HG03196 (cell line): ENCODE measurements at regions not wholly inside any gene's neighbourhood (a gene's known extent, or its start where the extent isn't known, plus 50 kb on each side); places are given as distances from the start of the nearest gene placed in this dataset.

Experiments used
- ATAC-seq: cut with Tn5 transposase; IDR thresholded peaks from one replicate; pipeline ENCODE4 v1.9.1; 2021; ENCODE audit not compliant: unreplicated experiment

DNA sequence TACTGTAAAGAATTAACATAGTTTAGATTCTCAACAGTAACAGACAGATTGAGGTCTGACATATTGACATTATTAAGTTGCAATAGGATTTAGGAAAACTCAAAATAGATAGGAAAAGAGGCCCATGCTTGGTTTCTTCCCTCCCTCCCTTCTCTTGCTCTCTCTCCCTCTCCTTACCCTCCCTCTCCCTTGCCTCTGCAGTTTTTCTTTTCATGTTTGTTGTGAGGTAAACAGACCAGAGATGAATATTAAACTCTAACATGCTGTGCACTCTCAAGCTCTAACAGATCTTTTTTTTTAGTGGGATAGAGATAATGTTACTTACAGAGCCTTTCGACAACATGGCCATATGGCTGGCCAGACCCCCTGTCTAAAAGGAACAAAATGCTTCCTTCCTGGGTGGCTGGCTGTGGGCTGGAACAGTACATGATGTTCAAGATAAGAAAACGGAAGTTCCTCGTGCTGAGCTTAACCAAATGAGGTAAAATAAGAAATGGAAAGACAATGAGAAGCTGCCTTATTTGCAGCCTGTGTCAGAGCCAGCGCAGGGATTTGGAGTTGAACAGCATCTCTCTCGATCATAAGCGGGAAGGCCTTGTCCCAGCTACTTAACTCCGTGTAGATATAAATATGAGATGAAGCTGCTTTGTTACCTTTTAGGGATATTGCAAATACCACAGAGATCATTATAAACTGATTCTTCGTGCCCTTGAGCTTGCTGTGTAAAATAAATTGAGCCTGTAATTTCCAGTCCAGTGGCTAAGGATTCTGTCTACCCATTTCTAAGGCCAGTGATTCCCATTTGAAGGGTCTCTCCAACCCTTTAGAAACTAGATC, 391.9 kb upstream of the NPVF start:
- no peak for ATAC-seq

- no peak for ATAC-seq
These were observed 393.7 kb upstream of the NPVF start for GRCh38 chr7:25621993-25622392.

GRCh38 chr7:25622695-25623094, 394.4 kb upstream of the NPVF start:
- no peak for ATAC-seq

- no peak for ATAC-seq
These were observed 395.8 kb upstream of the NPVF start for GRCh38 chr7:25624051-25624450.

DNA sequence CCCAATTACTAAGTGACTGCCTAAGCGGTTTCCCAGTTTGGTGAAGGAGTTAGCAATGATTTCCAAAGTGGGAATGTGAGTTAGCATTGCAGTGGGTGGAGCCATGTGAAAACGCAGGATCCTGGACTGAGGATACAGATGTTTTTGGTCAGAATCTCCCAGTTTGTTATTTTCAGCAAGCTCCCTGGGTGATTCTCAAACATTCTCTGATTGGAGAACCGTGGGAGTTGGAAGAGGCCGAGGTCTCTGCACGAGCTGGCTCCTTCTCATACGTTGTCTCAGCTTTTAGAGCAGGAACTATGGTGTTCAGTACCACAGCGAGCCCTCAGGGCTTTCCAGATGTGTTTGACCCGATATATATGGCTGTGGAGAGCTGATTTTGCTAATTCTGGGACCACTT, 396.5 kb upstream of the NPVF start:
- ATAC-seq = no peak

DNA sequence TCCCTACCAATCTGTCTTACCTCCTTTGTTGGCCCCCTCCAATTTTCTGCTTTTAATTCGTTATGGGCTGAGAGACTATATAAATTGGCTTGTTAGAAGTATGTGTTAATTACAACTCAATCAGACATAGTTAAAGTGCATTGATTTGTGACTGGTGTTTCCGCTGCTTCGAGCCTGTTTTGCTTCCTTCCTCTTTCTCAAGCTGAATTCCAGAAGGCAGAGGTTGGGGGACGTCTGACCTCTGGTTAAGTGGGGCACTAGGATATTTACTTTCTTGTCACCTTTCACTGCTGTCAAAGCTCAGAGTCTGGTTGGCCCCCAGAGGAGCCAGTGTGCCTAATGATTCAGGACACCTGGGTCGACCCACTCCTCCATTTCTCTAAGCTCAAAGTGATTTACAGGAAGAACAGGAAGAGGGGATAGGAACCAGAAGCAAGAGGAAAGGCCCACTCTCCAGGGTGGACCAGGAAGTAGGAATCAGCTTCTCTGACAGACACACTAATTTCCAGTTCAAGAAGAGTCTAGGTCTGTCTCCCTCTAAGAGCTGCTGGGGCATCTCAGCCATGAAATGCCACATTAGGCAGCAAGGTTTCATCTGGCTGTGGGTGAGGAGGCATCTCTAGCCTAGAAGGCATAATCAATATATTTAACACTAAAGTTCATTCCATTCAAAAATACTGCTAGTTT, 397.2 kb upstream of the NPVF start:
- no peak for ATAC-seq

GRCh38 chr7:25626451-25627131, 398.3 kb upstream of the NPVF start:
- ATAC-seq = no peak

DNA sequence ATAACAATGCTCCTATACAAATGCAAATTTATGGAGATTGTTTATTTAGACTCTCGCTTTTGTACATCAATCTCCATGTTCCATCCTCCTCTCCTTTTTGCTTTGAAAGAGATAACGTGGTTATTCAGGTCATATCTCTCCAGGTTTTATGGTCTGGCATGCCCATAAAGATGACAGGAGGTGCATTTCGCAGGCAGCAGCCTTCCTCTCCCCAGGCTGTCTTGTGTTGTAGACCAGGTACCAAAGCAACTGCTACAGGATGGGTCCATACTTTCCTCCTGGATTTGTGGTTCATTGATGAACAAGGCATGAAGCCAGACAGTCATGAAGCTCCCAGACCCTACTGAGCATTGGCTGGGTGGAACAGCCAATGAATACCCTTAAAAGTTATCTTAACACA, 400.2 kb upstream of the NPVF start:
- no peak for ATAC-seq

DNA sequence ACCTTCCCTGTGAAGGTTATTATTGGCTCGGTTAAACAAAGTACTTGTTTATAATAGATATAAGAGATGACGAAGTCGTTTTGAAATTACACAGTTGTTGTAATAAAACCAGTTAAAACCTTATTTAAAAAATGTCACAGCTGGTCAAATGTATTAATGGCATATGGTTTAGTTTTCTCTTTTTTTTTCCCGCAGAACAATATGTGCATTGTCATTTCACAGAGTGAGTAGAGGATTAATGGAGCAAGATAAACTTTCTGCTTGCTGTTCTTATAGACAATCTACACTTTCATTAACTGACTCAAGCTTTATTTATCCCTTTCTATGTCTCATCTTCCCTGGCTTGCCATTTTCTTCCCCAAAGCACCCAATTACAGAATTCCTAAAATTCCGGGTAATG, 404.3 kb upstream of the NPVF start:
- ATAC-seq = no peak

DNA sequence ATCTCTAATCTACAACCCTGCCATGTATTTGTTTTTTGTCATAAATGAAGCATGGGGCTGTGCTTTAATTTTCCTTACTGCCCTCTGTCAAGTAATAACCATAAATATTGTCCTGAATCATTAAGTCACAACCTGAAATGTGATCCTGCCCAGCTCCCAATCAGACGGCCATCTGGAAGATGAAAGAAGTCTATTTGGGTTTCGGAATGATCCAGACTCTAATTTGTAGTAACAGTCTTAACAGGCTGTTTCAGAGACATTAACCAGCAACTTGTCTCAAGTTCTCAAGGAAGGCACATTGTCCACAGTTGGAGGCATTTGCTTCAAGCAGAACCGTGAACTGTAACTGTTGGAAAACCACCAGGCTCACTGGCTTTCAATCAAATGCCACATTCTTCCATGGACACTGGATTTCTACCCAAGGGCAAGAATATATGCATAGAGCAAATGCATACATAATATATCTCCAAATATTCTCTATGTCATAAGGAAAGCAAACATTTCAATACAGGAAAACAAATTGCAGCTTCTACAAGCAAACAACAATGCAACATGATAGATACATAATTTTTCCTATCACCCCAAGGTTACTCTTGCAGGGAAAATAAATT, 405.2 kb upstream of the NPVF start:
- no peak for ATAC-seq

GRCh38 chr7:25636168-25636567, 407.9 kb upstream of the NPVF start:
- no peak for ATAC-seq

GRCh38 chr7:25636871-25637283, 408.6 kb upstream of the NPVF start:
- ATAC-seq = no peak

- no peak for ATAC-seq
These were observed 409.8 kb upstream of the NPVF start for GRCh38 chr7:25638068-25638467.

GRCh38 chr7:25638590-25639244, 410.4 kb upstream of the NPVF start:
- no peak for ATAC-seq

DNA sequence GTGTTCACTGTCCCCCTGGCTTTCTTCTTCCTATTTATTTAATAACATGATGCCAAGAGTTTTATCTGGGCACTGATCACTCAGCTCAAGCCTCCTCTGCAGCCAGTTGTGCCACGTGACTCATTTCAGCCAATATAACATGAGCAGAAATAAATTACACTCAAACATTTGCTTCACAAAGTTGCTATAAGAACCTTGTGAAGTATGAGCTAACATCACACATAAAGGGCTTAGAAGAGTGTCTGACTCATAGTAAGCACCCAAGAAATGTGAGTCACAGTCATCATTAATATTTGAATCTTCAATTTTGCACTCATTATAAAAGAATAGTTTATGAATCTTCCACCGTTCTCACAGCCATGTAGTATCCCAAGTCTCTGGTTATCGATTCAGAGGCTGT, 414.6 kb upstream of the NPVF start:
- no peak for ATAC-seq

- no peak for ATAC-seq
These were observed 415.0 kb upstream of the NPVF start for GRCh38 chr7:25643286-25643685.

DNA sequence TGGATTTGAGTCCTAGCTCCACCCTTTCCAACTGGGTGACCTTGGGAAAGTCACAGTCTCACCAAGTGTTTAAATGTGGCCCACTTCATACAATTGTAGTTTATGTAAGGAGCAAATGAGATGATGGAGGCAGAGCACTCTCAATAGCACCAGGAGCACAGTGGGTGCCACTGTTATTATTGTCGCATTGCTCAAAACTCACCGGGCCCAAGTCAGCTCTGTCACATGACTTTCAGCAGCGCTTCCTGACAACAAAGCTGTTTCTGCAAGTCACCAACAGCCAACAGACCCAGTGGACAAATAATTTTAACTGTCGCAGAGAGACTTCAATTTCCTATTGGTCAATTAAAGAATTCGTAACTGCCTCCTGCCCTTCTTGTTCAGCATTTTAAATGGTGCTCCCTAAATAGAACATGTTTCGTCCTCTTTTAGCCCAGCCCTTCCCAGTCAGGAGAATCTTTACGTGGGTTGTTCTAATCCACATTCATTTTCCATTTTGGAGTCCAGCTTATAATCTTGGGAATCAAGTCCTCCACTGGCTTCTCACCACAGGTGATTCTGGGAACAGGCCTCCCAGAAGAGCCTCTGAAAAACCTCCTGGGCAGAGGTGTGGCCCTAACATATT, 415.6 kb upstream of the NPVF start:
- ATAC-seq = no peak

GRCh38 chr7:25646726-25647413, 418.6 kb upstream of the NPVF start:
- no peak for ATAC-seq

DNA sequence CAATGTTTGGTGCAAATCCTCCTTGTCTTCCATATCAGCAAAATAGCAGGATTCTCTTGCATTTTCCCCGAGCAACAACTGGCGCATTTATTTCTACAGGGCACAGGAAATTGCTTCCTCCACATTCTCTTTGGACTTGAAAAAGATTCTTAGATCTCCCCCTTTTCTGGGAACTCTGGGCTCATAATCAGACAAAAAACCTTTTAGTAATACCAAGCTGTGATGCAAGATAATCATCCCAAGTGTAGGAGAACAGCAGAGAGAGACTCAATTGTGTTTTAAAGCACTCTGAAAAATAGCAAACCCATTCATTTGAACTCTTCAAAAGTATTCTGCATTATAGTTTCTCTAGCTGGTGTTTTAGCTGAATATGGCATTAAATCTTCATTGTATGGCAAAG, 419.6 kb upstream of the NPVF start:
- ATAC-seq = no peak

DNA sequence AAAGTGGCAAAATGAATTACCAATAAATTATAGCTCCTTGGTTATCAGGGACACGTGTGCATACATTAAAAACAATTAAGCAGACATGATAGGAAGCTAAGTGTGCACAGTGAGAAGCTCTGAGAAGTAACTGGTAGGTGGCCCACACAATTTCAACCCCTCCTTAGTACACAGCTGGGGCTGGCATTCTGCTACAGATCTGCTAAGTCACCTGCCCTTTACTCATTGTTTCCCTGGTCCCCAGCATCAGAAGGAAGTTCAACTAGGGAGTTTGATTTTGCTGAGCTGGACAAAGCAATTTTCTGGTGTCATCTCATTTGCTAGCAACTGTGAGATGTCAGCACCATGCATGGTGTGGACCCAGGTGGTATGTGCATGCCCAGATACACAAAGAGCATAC, 424.1 kb upstream of the NPVF start:
- ATAC-seq = no peak
